Memory B cell (primary cell): ENCODE measurements at regions not wholly inside any gene's neighbourhood (a gene's known extent, or its start where the extent isn't known, plus 50 kb on each side); places are given as distances from the start of the nearest gene placed in this dataset.
"Not testable (repeated sequence)": the region's sequence is repeated elsewhere in the genome, so short reads cannot be mapped to it uniquely, and the experiment has no call there.

Experiments used
- ATAC-seq: fragments of 150-1000 bp; cut with Tn5 transposase; 2 replicates; pipeline ENCODE4 v1.10.0; 2021; ENCODE audit warnings: low read depth, mild to moderate bottlenecking, moderate library complexity
- DNase-seq, 2 donors: peaks; one replicate each; pipeline ENCODE4 v3.0.0; 2022; ENCODE audit warnings: low spot score in 2 of 2
- H3K27ac Mint-ChIP-seq: one replicate; pipeline ENCODE4 v1.8.0; 2022; ENCODE audit warnings: mild to moderate bottlenecking, moderate library complexity, mixed read lengths
- H3K27me3 Mint-ChIP-seq: one replicate; pipeline ENCODE4 v1.8.0; 2022; ENCODE audit warnings: mixed read lengths
- H3K36me3 Mint-ChIP-seq: one replicate; pipeline ENCODE4 v1.8.0; 2022; ENCODE audit warnings: mild to moderate bottlenecking, mixed read lengths
- H3K4me1 Mint-ChIP-seq: one replicate; pipeline ENCODE4 v1.8.0; 2022; ENCODE audit warnings: mixed read lengths
- H3K4me3 Mint-ChIP-seq: one replicate; pipeline ENCODE4 v1.8.0; 2022; ENCODE audit warnings: mild to moderate bottlenecking, moderate library complexity, mixed read lengths
- H3K9me3 Mint-ChIP-seq: one replicate; pipeline ENCODE4 v1.8.0; 2022; ENCODE audit warnings: mixed read lengths

GRCh38 chr4:54574500-54574899 lies 83.3 kb upstream of the KIT start:
- H3K9me3 Mint-ChIP-seq: peaks cover 2% of the 10 kb centered on the region
- no peaks in the 10 kb centered on the region for H3K27me3 Mint-ChIP-seq
- ATAC-seq (no peak), DNase-seq (no peak)
- no peak overlapping the region for H3K4me3 Mint-ChIP-seq
- no peaks in the 10 kb centered on the region for H3K4me1 Mint-ChIP-seq
- H3K36me3 Mint-ChIP-seq: no peaks in the 10 kb centered on the region
- H3K27ac Mint-ChIP-seq: no peak overlapping the region

DNA sequence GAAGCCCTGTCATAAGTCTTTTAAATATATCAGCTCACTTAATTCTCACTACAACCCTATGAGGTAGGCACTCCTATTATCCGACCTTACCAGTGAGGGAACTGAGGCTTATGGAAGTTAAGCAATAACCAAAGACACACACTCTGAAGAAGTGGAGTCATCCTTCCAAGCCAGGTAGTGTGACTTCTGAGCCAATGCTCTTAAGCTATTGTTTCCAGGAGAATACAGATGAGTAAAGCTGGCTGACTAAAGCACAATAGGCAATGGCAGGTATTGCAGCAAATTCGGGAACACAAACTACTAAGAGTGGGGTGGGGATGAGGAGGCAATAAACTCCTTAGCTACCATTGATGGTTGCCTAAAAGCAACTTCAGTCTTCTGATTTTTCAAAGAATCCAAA lies 81.8 kb upstream of the KIT start:
- peaks cover 2% of the 10 kb centered on the region for H3K9me3 Mint-ChIP-seq
- no peak overlapping the region for H3K4me3 Mint-ChIP-seq
- peaks cover 1% of the 10 kb centered on the region for H3K27me3 Mint-ChIP-seq
- DNase-seq: no peak
- no peaks in the 10 kb centered on the region for H3K4me1 Mint-ChIP-seq
- H3K36me3 Mint-ChIP-seq: no peaks in the 10 kb centered on the region
- ATAC-seq: no peak
- no peak overlapping the region for H3K27ac Mint-ChIP-seq

DNA sequence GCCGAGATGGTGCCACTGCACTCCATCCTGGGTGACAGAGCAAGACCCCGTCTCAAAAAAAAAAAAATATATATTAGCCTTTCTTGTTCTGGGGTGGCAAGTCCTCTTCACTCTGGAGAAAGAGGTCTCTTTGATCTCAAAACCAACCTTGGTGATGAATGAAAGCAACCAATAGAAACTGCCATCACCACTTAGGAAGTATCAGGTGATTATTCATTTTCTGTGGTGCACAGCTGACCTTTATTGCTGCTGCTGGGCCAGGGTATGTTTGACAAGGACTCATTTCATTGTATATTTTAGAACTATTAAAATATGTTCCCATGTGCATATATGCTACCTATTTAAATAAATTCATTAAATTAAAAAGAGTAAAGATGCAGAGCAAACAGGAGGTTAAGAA lies 76.0 kb upstream of the KIT start:
- peaks cover 1% of the 10 kb centered on the region for H3K27me3 Mint-ChIP-seq
- no peak overlapping the region for H3K27ac Mint-ChIP-seq
- H3K4me1 Mint-ChIP-seq: no peaks in the 10 kb centered on the region
- H3K9me3 Mint-ChIP-seq: no peaks in the 10 kb centered on the region
- ATAC-seq (no peak), DNase-seq (no peak)
- no peaks in the 10 kb centered on the region for H3K36me3 Mint-ChIP-seq
- H3K4me3 Mint-ChIP-seq: no peak overlapping the region

GRCh38 chr4:54585321-54586000 lies 72.3 kb upstream of the KIT start:
- Mint-ChIP-seq H3K9me3 (no peaks in the 10 kb centered on the region), H3K4me1 (no peaks in the 10 kb centered on the region), H3K36me3 (no peaks in the 10 kb centered on the region), H3K27me3 (no peaks in the 10 kb centered on the region), H3K27ac (no peak overlapping the region), H3K4me3 (no peak overlapping the region)
- DNase-seq (no peak), ATAC-seq (no peak)

DNA sequence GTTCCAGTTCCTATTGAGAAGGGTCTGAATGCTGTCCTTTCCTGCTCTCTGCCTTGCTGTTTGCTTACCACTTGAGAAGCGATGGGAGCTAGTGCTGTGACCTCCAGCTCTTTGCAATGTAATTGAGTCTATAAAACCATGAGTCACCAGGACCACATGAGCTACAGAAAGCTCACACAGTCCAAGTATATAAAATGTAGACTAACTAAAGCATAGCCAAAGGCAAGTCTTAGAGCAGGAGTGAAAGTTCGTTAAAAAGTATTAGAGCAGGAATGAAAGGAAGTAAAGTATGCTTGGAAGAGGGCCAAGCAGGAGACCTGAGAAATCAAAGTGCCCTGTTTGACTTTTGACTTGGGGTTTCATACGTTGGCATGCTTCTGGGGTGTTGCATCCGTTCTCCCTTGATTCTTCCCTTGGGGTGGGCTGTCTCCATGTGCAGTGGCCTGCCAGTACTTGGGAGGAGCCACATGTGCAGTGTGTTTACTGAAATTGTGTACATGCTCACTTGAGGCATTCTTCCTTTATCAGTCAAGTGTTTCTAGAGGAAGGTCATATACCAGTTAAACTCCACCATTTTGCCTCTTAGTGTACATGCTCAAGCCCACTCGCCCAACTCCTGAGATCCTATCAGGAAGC lies 71.3 kb upstream of the KIT start:
- no peak for DNase-seq
- Mint-ChIP-seq H3K27ac (no peak overlapping the region), H3K9me3 (no peaks in the 10 kb centered on the region), H3K4me3 (no peak overlapping the region), H3K36me3 (no peaks in the 10 kb centered on the region), H3K27me3 (no peaks in the 10 kb centered on the region), H3K4me1 (no peaks in the 10 kb centered on the region)
- ATAC-seq: no peak

DNA sequence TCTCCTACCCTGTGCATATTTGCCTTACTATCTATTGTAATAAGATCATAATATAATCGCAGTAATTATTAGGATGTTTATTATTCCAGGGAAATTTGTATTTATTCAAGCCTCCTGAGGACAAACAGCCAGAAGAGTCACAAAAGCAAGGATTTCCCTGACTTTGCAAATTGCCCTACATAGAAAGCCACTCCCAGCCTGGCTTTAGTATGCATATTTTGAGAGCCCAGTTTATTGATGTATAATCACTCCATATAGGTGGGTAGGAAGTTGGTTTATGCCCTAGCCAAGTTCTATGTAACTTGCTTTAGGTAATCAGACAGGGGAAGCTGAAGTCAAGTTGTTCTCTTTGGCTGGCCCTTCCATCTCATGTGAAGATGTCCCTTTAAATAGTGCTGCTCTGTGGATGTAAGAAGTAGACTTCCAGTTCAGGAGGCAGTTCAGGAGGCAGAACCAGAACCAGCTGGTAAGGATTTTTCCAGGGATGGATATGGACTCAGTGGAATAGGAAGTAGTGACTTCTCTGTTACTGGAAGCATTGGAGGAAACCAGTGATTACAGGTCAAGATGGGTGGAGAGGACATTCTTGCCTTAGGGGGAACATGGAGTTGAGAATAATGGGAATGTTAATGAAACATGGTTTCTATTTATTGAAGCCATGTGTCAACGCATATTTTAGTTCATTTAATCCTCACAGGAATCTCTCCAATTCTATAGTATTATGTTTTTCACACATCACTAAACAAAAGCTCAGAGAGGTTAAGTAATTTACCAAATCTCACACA lies 70.5 kb upstream of the KIT start:
- Mint-ChIP-seq H3K4me3 (no peak overlapping the region), H3K36me3 (no peaks in the 10 kb centered on the region), H3K27me3 (no peaks in the 10 kb centered on the region), H3K9me3 (no peaks in the 10 kb centered on the region), H3K27ac (no peak overlapping the region), H3K4me1 (no peaks in the 10 kb centered on the region)
- ATAC-seq: no peak
- DNase-seq: no peak

GRCh38 chr4:54588404-54588803 lies 69.4 kb upstream of the KIT start:
- Mint-ChIP-seq H3K27ac (no peak overlapping the region), H3K9me3 (no peaks in the 10 kb centered on the region), H3K4me1 (no peaks in the 10 kb centered on the region), H3K27me3 (peaks cover 2% of the 10 kb centered on the region), H3K36me3 (no peaks in the 10 kb centered on the region), H3K4me3 (no peak overlapping the region)
- ATAC-seq: no peak
- no peak for DNase-seq

DNA sequence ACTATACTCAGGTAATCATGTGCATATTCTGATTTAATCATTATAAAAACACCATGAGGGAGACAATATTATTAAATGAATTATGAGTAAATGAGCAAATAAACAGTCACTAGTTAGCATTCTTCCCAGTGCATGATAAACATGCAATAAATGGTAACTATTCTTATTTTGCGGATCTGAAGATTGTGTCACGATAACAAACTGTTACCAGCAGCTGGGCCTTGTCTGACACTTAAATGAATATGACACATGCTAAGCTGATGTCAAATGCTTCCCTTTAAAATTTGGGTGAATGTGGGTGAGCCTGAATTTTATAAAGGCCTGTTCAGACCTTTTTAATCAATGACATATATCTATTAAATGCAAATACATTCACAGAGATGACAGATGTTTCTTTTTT lies 68.2 kb upstream of the KIT start:
- Mint-ChIP-seq H3K4me3 (no peak overlapping the region), H3K36me3 (no peaks in the 10 kb centered on the region), H3K27me3 (peaks cover 4% of the 10 kb centered on the region), H3K9me3 (no peaks in the 10 kb centered on the region), H3K27ac (no peak overlapping the region), H3K4me1 (no peaks in the 10 kb centered on the region)
- ATAC-seq: no peak
- no peak for DNase-seq

GRCh38 chr4:54593795-54594322 lies 63.9 kb upstream of the KIT start:
- ATAC-seq (no peak), DNase-seq (no peak)
- no peaks in the 10 kb centered on the region for H3K4me1 Mint-ChIP-seq
- H3K9me3 Mint-ChIP-seq: peaks cover 1% of the 10 kb centered on the region
- no peak overlapping the region for H3K4me3 Mint-ChIP-seq
- H3K36me3 Mint-ChIP-seq: no peaks in the 10 kb centered on the region
- H3K27me3 Mint-ChIP-seq: peaks cover 4% of the 10 kb centered on the region
- no peak overlapping the region for H3K27ac Mint-ChIP-seq

GRCh38 chr4:54596201-54596600 lies 61.6 kb upstream of the KIT start:
- H3K4me3 Mint-ChIP-seq: no peak overlapping the region
- peaks cover 1% of the 10 kb centered on the region for H3K9me3 Mint-ChIP-seq
- DNase-seq: no peak
- no peaks in the 10 kb centered on the region for H3K36me3 Mint-ChIP-seq
- no peak overlapping the region for H3K27ac Mint-ChIP-seq
- H3K4me1 Mint-ChIP-seq: no peaks in the 10 kb centered on the region
- no peak for ATAC-seq
- H3K27me3 Mint-ChIP-seq: peaks cover 4% of the 10 kb centered on the region

GRCh38 chr4:54597678-54598077 lies 60.1 kb upstream of the KIT start:
- H3K36me3 Mint-ChIP-seq, H3K27ac Mint-ChIP-seq, DNase-seq, H3K4me1 Mint-ChIP-seq, H3K9me3 Mint-ChIP-seq, ATAC-seq, H3K4me3 Mint-ChIP-seq, H3K27me3 Mint-ChIP-seq: not testable (repeated sequence)

DNA sequence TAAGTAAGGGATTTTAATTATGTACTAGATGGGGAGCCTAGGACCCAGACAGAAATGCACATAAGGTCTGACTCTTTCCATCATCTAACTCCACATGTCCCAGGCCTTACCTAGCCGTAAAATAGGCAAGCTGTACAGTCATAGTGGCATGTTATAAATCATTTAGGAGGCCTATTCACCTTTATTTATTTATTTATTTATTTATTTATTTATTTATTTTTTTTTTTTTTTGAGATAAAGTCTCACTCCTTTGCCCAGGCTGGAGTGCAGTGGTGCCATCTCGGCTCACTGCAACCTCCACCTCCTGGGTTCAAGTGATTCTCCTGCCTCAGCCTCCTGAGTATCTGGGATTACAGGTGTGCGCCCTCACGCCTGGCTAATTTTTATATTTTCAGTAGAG lies 55.6 kb upstream of the KIT start:
- not testable (repeated sequence) for ATAC-seq, H3K27me3 Mint-ChIP-seq, H3K4me3 Mint-ChIP-seq, DNase-seq, H3K9me3 Mint-ChIP-seq, H3K27ac Mint-ChIP-seq, H3K4me1 Mint-ChIP-seq, H3K36me3 Mint-ChIP-seq

GRCh38 chr4:54607067-54607466 lies 50.7 kb upstream of the KIT start:
- H3K4me1 Mint-ChIP-seq: no peaks in the 10 kb centered on the region
- no peaks in the 10 kb centered on the region for H3K36me3 Mint-ChIP-seq
- no peak overlapping the region for H3K27ac Mint-ChIP-seq
- peaks cover 6% of the 10 kb centered on the region for H3K9me3 Mint-ChIP-seq
- H3K27me3 Mint-ChIP-seq: no peaks in the 10 kb centered on the region
- ATAC-seq (no peak), DNase-seq (no peak)
- no peak overlapping the region for H3K4me3 Mint-ChIP-seq

DNA sequence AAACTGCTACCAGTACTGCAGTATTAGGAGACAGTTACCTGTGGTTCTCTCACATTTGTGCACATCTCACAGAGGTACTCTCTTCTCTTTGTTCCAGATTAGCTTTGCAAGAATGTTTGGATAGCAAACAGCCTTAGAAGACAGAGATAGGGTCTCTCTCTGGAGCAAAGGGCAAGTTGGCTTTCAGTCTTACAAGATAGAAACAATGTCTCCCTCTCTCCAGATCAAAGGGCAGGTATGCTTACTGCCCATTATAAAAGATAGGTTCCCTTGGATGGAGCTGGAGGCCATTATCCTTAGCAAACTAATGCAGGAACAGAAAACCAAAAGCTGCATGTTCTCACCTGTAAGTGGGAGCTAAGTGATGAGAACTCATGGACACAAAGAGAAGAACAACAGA lies 50.2 kb upstream of the KIT start:
- Mint-ChIP-seq H3K4me3 (no peak overlapping the region), H3K9me3 (peaks cover 6% of the 10 kb centered on the region), H3K4me1 (no peaks in the 10 kb centered on the region), H3K27me3 (no peaks in the 10 kb centered on the region), H3K36me3 (no peaks in the 10 kb centered on the region), H3K27ac (no peak overlapping the region)
- ATAC-seq (no peak), DNase-seq (no peak)
